ENCODE measurements at regions not wholly inside any gene's neighbourhood (a gene's known extent, or its start where the extent isn't known, plus 50 kb on each side); places are given as distances from the start of the nearest gene placed in this dataset.

DNA sequence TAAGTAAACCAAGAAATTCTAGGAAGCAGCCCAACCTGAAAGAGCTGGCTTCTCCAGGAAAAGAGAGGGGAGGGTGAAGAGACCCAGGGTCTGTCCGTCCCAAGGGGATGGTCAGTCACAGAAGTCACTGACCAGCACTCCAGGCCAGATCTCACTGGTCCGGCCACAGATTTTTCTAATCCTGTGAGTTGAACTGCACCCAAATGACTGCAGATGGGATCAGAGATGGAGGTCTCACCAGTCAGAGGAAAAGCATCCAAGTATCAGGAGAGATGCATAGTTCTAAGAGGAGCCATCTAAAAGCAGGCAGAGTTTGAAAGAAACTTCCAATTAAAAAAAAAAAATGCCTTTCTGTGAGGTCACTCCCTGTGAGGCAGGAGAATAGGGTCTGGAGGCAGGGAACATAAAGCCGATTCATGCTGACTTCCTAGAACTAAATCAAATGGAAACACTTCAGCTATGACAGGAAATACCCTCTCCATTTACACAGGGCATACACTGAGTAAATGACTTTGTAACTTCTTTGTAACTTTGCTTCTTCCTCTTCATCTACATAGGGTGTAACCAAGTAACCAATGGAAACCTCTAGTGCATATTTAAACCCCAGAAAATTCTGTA is 144.5 kb downstream of the CCDC34 start:
- no peaks in the 10 kb centered on the region for H3K27me3 ChIP-seq (ENCODE audit: insufficient read depth, low read length)
- no peak overlapping the region for H2AFZ ChIP-seq (ENCODE audit: insufficient read depth, low read length, poor library complexity)
- H3K23ac ChIP-seq (ENCODE audit: low read length): no peak overlapping the region
- no peak overlapping the region for H3K4me3 ChIP-seq (ENCODE audit: low read depth, low read length)
- peaks cover 10% of the 10 kb centered on the region for H3K79me1 ChIP-seq (ENCODE audit: low read length)
- peak overlapping the region; percentile 33 for H3K27ac ChIP-seq (ENCODE audit: low read depth, low read length)
- peak overlapping the region; percentile 42 for H2BK12ac ChIP-seq (ENCODE audit: low read length)
- H3K4me1 ChIP-seq (ENCODE audit: control insufficient read depth in 1 of 2, insufficient read depth in 2 of 2, low read length in 2 of 2): peaks cover 6 to 19% of the 10 kb centered on the region in 2 experiments
- peak overlapping the region; percentile 69 for H2BK5ac ChIP-seq (ENCODE audit: low read depth, low read length, poor library complexity)
- H3K18ac ChIP-seq (ENCODE audit: low read length): peak overlapping the region; percentile 46
- H3K4me2 ChIP-seq (ENCODE audit: low read length): peak overlapping the region; percentile 14
- H3K14ac ChIP-seq (ENCODE audit: low read length): no peak overlapping the region
- no peaks in the 10 kb centered on the region for H3K9me3 ChIP-seq (ENCODE audit: insufficient read depth, low read depth, low read length)
- no peak overlapping the region for H4K8ac ChIP-seq (ENCODE audit: low read depth, low read length)
- peak overlapping the region; percentile 52 for H2BK120ac ChIP-seq (ENCODE audit: insufficient read depth, low read length, poor library complexity)
- no peak overlapping the region for H3K4ac ChIP-seq (ENCODE audit: low read depth, low read length)
- H4K12ac ChIP-seq (ENCODE audit: low read depth, low read length): no peak overlapping the region
- no peaks in the 10 kb centered on the region for H3K79me2 ChIP-seq (ENCODE audit: control insufficient read depth, insufficient read depth, low read length, poor library complexity)
- peak overlapping the region; percentile 55 for H4K91ac ChIP-seq (ENCODE audit: low read depth, low read length)
- no peak overlapping the region for H2AK5ac ChIP-seq (ENCODE audit: low read length)
- H3K9ac ChIP-seq (ENCODE audit: low read length): no peak overlapping the region
- no CpG with 5 or more reads among the region's 3 CpGs for WGBS (ENCODE audit: extremely low coverage, insufficient coverage, insufficient read length)
- DNase-seq: peak; percentile 64 to 89
- no peaks in the 10 kb centered on the region for H3K36me3 ChIP-seq (ENCODE audit: control insufficient read depth in 1 of 2, insufficient read depth in 2 of 2, low read length in 2 of 2)

DNA sequence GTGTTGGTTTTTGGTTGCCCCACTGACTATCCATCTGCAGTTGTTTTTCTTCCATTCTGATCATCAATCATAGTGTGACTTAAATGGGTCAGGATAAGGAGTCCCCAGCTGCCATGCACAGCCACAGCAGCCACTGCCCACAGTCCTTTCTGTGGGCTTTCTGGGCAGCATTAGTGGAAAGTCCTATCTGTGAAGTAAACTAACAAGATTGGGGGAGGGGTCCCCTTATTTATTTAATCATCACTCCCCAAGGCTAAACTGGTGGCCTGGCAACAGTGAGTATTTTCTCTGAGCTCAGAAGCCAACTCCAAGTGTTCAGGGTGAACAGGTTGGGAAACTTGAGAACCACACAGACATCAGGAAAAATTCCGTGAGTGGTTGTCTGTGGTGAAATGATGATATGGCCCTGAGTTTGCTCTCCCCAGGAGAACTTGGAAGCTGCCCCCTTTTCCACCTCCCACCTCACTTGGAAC is 145.0 kb downstream of the CCDC34 start:
- Histone ChIP-seq H2BK12ac (ENCODE audit: low read length) (peak overlapping the region; percentile 42), H3K4me1 (ENCODE audit: control insufficient read depth in 1 of 2, insufficient read depth in 2 of 2, low read length in 2 of 2) (peaks cover 6 to 19% of the 10 kb centered on the region in 2 experiments), H3K4me3 (ENCODE audit: low read depth, low read length) (no peak overlapping the region), H2AK5ac (ENCODE audit: low read length) (peak overlapping the region; percentile 15), H3K27ac (ENCODE audit: low read depth, low read length) (peak overlapping the region; percentile 33), H2BK120ac (ENCODE audit: insufficient read depth, low read length, poor library complexity) (peak overlapping the region; percentile 52), H2AFZ (ENCODE audit: insufficient read depth, low read length, poor library complexity) (no peak overlapping the region), H3K9ac (ENCODE audit: low read length) (no peak overlapping the region), H3K14ac (ENCODE audit: low read length) (no peak overlapping the region), H3K18ac (ENCODE audit: low read length) (peak overlapping the region; percentile 46), H3K4ac (ENCODE audit: low read depth, low read length) (no peak overlapping the region), H3K36me3 (ENCODE audit: control insufficient read depth in 1 of 2, insufficient read depth in 2 of 2, low read length in 2 of 2) (no peaks in the 10 kb centered on the region), H2BK5ac (ENCODE audit: low read depth, low read length, poor library complexity) (peak overlapping the region; percentile 69), H4K91ac (ENCODE audit: low read depth, low read length) (peak overlapping the region; percentile 55), H3K4me2 (ENCODE audit: low read length) (peak overlapping the region; percentile 14), H3K27me3 (ENCODE audit: insufficient read depth, low read length) (no peaks in the 10 kb centered on the region), H3K23ac (ENCODE audit: low read length) (no peak overlapping the region), H4K12ac (ENCODE audit: low read depth, low read length) (no peak overlapping the region), H3K79me1 (ENCODE audit: low read length) (peaks cover 10% of the 10 kb centered on the region), H3K9me3 (ENCODE audit: insufficient read depth, low read depth, low read length) (no peaks in the 10 kb centered on the region), H3K79me2 (ENCODE audit: control insufficient read depth, insufficient read depth, low read length, poor library complexity) (no peaks in the 10 kb centered on the region), H4K8ac (ENCODE audit: low read depth, low read length) (no peak overlapping the region)
- no CpG with 5 or more reads among the region's 1 CpG for WGBS (ENCODE audit: extremely low coverage, insufficient coverage, insufficient read length)
- peak; percentile 38 to 69 for DNase-seq

DNA sequence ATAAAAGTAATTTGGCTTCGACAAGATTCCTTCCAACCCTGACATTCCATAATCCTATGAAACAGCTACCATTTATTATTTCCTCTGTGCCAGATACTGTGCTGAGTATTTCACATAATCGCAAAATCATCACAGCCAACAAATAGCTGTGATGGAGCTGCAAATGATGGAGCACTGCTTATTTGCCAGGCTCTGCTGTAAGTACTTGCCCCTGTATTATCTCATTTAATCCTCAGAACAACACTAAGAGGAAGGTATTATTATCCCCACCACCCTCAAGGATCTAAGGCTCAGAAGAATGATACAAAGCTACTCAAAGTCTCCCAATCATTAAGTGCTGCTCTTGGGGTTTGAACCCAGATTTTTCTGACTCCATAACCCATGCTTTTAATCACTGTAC is 145.5 kb downstream of the CCDC34 start:
- no peak overlapping the region for H2BK5ac ChIP-seq (ENCODE audit: low read depth, low read length, poor library complexity)
- H2AFZ ChIP-seq (ENCODE audit: insufficient read depth, low read length, poor library complexity): no peak overlapping the region
- no peak overlapping the region for H3K9ac ChIP-seq (ENCODE audit: low read length)
- DNase-seq: no peak
- no peaks in the 10 kb centered on the region for H3K9me3 ChIP-seq (ENCODE audit: insufficient read depth, low read depth, low read length)
- no peaks in the 10 kb centered on the region for H3K79me2 ChIP-seq (ENCODE audit: control insufficient read depth, insufficient read depth, low read length, poor library complexity)
- no peak overlapping the region for H2BK120ac ChIP-seq (ENCODE audit: insufficient read depth, low read length, poor library complexity)
- no peak overlapping the region for H4K12ac ChIP-seq (ENCODE audit: low read depth, low read length)
- no peak overlapping the region for H3K14ac ChIP-seq (ENCODE audit: low read length)
- H3K27ac ChIP-seq (ENCODE audit: low read depth, low read length): no peak overlapping the region
- H3K79me1 ChIP-seq (ENCODE audit: low read length): peaks cover 10% of the 10 kb centered on the region
- no peaks in the 10 kb centered on the region for H3K27me3 ChIP-seq (ENCODE audit: insufficient read depth, low read length)
- H2BK12ac ChIP-seq (ENCODE audit: low read length): peak overlapping the region; percentile 39
- H3K4me1 ChIP-seq (ENCODE audit: control insufficient read depth in 1 of 2, insufficient read depth in 2 of 2, low read length in 2 of 2): peaks cover 6 to 21% of the 10 kb centered on the region in 2 experiments
- no peak overlapping the region for H2AK5ac ChIP-seq (ENCODE audit: low read length)
- no peak overlapping the region for H3K4me3 ChIP-seq (ENCODE audit: low read depth, low read length)
- H3K23ac ChIP-seq (ENCODE audit: low read length): no peak overlapping the region
- WGBS (ENCODE audit: extremely low coverage, insufficient coverage, insufficient read length): no CpG with 5 or more reads among the region's 2 CpGs
- H3K4ac ChIP-seq (ENCODE audit: low read depth, low read length): no peak overlapping the region
- H3K36me3 ChIP-seq (ENCODE audit: control insufficient read depth in 1 of 2, insufficient read depth in 2 of 2, low read length in 2 of 2): no peaks in the 10 kb centered on the region
- H4K91ac ChIP-seq (ENCODE audit: low read depth, low read length): no peak overlapping the region
- H3K4me2 ChIP-seq (ENCODE audit: low read length): no peak overlapping the region
- no peak overlapping the region for H3K18ac ChIP-seq (ENCODE audit: low read length)
- no peak overlapping the region for H4K8ac ChIP-seq (ENCODE audit: low read depth, low read length)

DNA sequence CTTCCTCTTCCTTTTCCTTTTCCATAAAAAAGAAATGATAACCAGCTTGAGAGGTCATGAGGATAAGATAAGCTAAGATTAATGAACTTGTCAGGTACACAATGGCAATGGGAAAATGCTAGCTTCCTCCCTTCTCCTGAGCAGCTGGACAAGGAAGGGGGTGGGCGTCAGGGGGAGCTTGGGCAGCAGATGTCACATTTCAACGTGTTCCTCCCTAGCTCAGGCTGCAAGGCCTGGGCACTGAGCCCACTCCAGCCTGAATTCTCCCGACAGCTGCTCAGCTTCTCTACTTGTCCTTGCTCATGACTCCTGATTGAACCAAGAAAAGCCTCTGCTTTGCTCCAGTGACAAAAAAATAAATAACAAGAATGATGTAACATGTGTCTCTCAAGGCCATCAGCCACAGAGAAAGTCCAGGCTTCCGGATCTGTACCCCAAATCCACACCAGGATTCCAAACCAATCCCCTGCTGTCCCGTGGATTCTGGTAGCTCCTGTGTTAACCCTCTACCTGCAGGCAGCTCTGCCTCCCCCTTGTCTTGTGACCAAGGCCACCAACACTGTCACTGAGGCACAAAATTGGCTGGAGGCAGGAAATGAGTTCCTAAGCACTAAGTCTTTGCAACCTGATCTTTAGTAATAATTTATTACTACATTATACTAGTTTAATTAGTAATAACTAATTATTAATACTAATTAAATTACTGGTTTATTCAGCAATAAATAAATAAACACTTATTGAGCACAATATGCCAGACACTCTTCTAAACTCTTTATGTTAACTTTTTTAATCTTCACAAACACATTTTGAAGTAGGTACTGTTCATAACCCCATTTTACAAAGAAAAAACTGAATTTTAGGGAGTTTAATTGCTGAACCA is 146.5 kb downstream of the CCDC34 start:
- Histone ChIP-seq H3K27ac (ENCODE audit: low read depth, low read length) (no peak overlapping the region), H3K9me3 (ENCODE audit: insufficient read depth, low read depth, low read length) (no peaks in the 10 kb centered on the region), H4K12ac (ENCODE audit: low read depth, low read length) (no peak overlapping the region), H4K91ac (ENCODE audit: low read depth, low read length) (no peak overlapping the region), H3K4me3 (ENCODE audit: low read depth, low read length) (no peak overlapping the region), H2AK5ac (ENCODE audit: low read length) (no peak overlapping the region), H3K14ac (ENCODE audit: low read length) (no peak overlapping the region), H3K36me3 (ENCODE audit: control insufficient read depth in 1 of 2, insufficient read depth in 2 of 2, low read length in 2 of 2) (no peaks in the 10 kb centered on the region), H2BK120ac (ENCODE audit: insufficient read depth, low read length, poor library complexity) (no peak overlapping the region), H4K8ac (ENCODE audit: low read depth, low read length) (no peak overlapping the region), H3K23ac (ENCODE audit: low read length) (no peak overlapping the region), H3K4ac (ENCODE audit: low read depth, low read length) (no peak overlapping the region), H2BK12ac (ENCODE audit: low read length) (peak overlapping the region; percentile 3), H3K27me3 (ENCODE audit: insufficient read depth, low read length) (no peaks in the 10 kb centered on the region), H2BK5ac (ENCODE audit: low read depth, low read length, poor library complexity) (no peak overlapping the region), H3K79me2 (ENCODE audit: control insufficient read depth, insufficient read depth, low read length, poor library complexity) (no peaks in the 10 kb centered on the region), H3K4me2 (ENCODE audit: low read length) (no peak overlapping the region), H3K18ac (ENCODE audit: low read length) (no peak overlapping the region), H3K4me1 (ENCODE audit: control insufficient read depth in 1 of 2, insufficient read depth in 2 of 2, low read length in 2 of 2) (peaks cover 6 to 22% of the 10 kb centered on the region in 2 experiments), H3K79me1 (ENCODE audit: low read length) (peaks cover 15% of the 10 kb centered on the region), H3K9ac (ENCODE audit: low read length) (no peak overlapping the region), H2AFZ (ENCODE audit: insufficient read depth, low read length, poor library complexity) (no peak overlapping the region)
- no CpG with 5 or more reads among the region's 5 CpGs for WGBS (ENCODE audit: extremely low coverage, insufficient coverage, insufficient read length)
- DNase-seq: no peak
